ENCODE measurements at regions not wholly inside any gene's neighbourhood (a gene's known extent, or its start where the extent isn't known, plus 50 kb on each side); places are given as distances from the start of the nearest gene placed in this dataset.

GRCh38 chr4:32436816-32437215 lies 1716.6 kb downstream of the PCDH7 start:
- Histone ChIP-seq H3K9me3 (ENCODE audit: low read length) (no peaks in the 10 kb centered on the region), H3K27me3 (ENCODE audit: insufficient read depth, low read length) (no peaks in the 10 kb centered on the region), H3K36me3 (ENCODE audit: insufficient read depth, low read length) (no peaks in the 10 kb centered on the region), H4K20me1 (ENCODE audit: insufficient read depth, low read length) (no peaks in the 10 kb centered on the region), H3K9me2 (ENCODE audit: low read depth, low read length) (no peaks in the 10 kb centered on the region), H3K4me3 (ENCODE audit: low read depth, low read length, poor library complexity, severe bottlenecking) (no peak overlapping the region), H3K4me1 (ENCODE audit: insufficient read depth, low read length, severe bottlenecking) (peaks cover 7% of the 10 kb centered on the region), H3K27ac (ENCODE audit: low read depth, low read length, poor library complexity, severe bottlenecking) (no peak overlapping the region), H3K4me2 (ENCODE audit: low read length) (no peak overlapping the region), H2AFZ (ENCODE audit: low read length) (no peak overlapping the region), H3F3A (ENCODE audit: insufficient read depth, low read length) (no peaks in the 10 kb centered on the region), H3K79me2 (ENCODE audit: insufficient read depth, low read length) (no peaks in the 10 kb centered on the region), H3K9ac (ENCODE audit: low read length) (no peak overlapping the region)
- no peak for TF ChIP-seq EZH2 (IDR thresholded peaks at IDR 0.05; ENCODE audit: borderline replicate concordance, low read length)
- TF ChIP-seq CTCF (IDR thresholded peaks at IDR 0.05; ENCODE audit: low read length), result no peak

- H3K27ac ChIP-seq (ENCODE audit: low read depth, low read length, poor library complexity, severe bottlenecking), result no peak overlapping the region
- H3K79me2 ChIP-seq (ENCODE audit: insufficient read depth, low read length), result no peaks in the 10 kb centered on the region
- TF ChIP-seq CTCF (IDR thresholded peaks at IDR 0.05; ENCODE audit: low read length) (no peak), EZH2 (IDR thresholded peaks at IDR 0.05; ENCODE audit: borderline replicate concordance, low read length) (no peak)
- H3K4me3 ChIP-seq (ENCODE audit: low read depth, low read length, poor library complexity, severe bottlenecking), result no peak overlapping the region
- no peak overlapping the region for H3K4me2 ChIP-seq (ENCODE audit: low read length)
- no peaks in the 10 kb centered on the region for H3K27me3 ChIP-seq (ENCODE audit: insufficient read depth, low read length)
- H3K36me3 ChIP-seq (ENCODE audit: insufficient read depth, low read length), result no peaks in the 10 kb centered on the region
- H3F3A ChIP-seq (ENCODE audit: insufficient read depth, low read length), result no peaks in the 10 kb centered on the region
- H3K4me1 ChIP-seq (ENCODE audit: insufficient read depth, low read length, severe bottlenecking), result peaks cover 7% of the 10 kb centered on the region
- H2AFZ ChIP-seq (ENCODE audit: low read length), result no peak overlapping the region
- H4K20me1 ChIP-seq (ENCODE audit: insufficient read depth, low read length), result no peaks in the 10 kb centered on the region
- H3K9me3 ChIP-seq (ENCODE audit: low read length), result no peaks in the 10 kb centered on the region
- no peaks in the 10 kb centered on the region for H3K9me2 ChIP-seq (ENCODE audit: low read depth, low read length)
- no peak overlapping the region for H3K9ac ChIP-seq (ENCODE audit: low read length)
Measured at GRCh38 chr4:32440391-32440790, 1720.2 kb downstream of the PCDH7 start.

GRCh38 chr4:32454482-32454881 lies 1734.3 kb downstream of the PCDH7 start:
- Histone ChIP-seq H3K36me3 (ENCODE audit: insufficient read depth, low read length) (no peaks in the 10 kb centered on the region), H3K4me3 (ENCODE audit: low read depth, low read length, poor library complexity, severe bottlenecking) (no peak overlapping the region), H3K9me3 (ENCODE audit: low read length) (no peaks in the 10 kb centered on the region), H3K79me2 (ENCODE audit: insufficient read depth, low read length) (no peaks in the 10 kb centered on the region), H3K27ac (ENCODE audit: low read depth, low read length, poor library complexity, severe bottlenecking) (no peak overlapping the region), H3K4me2 (ENCODE audit: low read length) (no peak overlapping the region), H3K9ac (ENCODE audit: low read length) (no peak overlapping the region), H2AFZ (ENCODE audit: low read length) (no peak overlapping the region), H3K9me2 (ENCODE audit: low read depth, low read length) (no peaks in the 10 kb centered on the region), H3K27me3 (ENCODE audit: insufficient read depth, low read length) (no peaks in the 10 kb centered on the region), H3K4me1 (ENCODE audit: insufficient read depth, low read length, severe bottlenecking) (no peaks in the 10 kb centered on the region), H4K20me1 (ENCODE audit: insufficient read depth, low read length) (no peaks in the 10 kb centered on the region), H3F3A (ENCODE audit: insufficient read depth, low read length) (no peaks in the 10 kb centered on the region)
- TF ChIP-seq EZH2 (IDR thresholded peaks at IDR 0.05; ENCODE audit: borderline replicate concordance, low read length) (no peak), CTCF (IDR thresholded peaks at IDR 0.05; ENCODE audit: low read length) (no peak)

Data from OCI-LY1 (cell line).